NCI-H2029 treated with DMSO at 0.1 percent for 48 hours (cell line): ENCODE measurements at regions not wholly inside any gene's neighbourhood (a gene's known extent, or its start where the extent isn't known, plus 50 kb on each side); places are given as distances from the start of the nearest gene placed in this dataset.

Experiments used
- DNase-seq: peaks from one replicate; lab custom pipeline; 2025; lab: John Stamatoyannopoulos, UW

DNA sequence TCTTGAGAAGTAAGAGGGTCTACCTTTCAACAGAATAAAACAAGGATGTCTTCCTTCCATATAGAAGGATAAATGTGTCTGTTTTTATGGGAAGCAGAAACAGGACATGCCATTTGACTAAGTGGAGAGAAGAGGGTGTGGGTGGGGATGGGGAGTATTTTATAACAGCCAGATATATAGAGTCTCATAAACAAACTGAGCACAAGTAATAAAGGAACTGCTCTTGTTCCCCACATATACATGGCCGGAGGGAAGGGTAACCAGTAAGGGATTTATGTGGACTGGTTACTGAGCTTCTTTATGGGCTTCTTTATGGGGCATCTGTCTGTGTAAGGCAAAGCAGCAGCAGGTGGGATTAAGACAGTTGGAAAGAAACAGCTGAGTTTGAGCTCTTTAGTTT is 558.1 kb downstream of the REEP3 start:
- no peak for DNase-seq

DNA sequence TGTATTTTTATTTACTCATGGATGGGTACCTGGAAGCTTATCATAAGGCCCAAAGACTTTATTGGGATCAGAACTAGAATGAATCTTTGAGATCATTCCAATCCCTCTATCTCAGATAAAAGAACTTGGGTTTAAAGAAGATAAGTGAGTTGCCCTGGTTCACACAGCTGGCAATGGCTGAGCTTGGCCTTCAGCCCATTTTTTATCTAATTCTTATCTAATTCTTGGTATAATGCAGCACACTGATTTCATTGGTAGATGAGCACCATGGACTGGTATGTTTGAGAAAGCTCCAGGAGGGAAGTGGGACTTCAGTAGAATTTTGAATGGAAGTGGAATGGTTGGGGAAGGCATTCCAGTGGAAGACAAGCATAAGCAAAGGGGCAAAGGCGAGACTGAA is 558.9 kb downstream of the REEP3 start:
- no peak for DNase-seq

DNA sequence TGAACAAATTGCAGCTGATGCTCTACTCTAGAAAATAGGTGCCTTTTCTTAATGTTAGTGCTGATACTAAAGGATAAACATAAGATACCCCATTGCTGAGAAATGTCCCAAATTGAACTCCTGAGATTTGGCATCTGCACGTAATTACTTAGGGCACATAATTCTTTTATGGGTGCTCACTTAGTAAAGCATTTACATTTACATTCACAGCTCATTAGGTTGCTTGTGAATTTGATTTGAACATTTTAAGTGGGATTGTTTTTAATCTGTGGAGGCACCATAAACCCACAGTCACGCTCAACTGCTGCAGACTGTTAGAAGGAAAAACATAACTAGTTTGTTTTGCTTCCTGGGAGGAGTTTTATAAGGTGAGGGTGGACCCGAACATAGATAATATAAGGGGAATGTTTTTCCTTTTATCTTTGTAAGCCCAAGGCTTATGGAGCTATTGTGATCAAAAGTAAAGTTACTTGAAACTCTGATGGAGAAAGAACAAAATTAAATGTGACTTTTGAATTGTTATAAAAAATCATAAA is 560.8 kb downstream of the REEP3 start:
- no peak for DNase-seq

DNA sequence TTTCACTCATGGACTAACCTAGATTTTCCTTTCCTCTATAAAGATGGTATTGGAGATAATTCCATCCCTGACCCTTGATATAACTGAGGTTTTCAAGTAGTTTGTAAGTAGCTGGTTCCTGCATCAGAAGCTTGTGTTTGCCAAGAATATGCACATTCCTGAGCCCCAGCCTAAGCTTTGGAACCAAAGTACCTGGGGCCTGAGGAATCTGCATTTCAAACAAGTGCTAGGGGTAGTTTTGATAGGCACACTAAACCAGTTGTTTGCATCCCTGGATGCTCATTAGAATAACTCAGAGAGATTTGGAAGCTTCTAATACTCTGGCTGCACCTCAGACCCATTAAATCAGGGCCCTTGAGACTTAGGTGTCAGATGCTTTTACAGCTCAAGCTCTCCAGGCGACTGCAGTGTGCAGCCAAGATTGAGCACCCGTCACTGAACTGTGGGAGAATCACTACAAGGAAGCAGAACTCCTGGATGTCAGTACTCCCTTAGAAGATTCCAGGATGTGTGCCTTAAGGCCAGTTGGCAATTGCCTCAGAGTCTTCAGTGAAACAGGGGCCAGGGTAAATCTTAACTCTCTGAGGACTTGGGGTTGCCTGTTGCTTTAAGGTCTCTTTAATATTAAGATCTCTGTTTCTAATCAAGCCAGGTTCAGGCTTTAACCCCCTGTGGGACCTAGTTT is 565.0 kb downstream of the REEP3 start:
- DNase-seq: no peak

DNA sequence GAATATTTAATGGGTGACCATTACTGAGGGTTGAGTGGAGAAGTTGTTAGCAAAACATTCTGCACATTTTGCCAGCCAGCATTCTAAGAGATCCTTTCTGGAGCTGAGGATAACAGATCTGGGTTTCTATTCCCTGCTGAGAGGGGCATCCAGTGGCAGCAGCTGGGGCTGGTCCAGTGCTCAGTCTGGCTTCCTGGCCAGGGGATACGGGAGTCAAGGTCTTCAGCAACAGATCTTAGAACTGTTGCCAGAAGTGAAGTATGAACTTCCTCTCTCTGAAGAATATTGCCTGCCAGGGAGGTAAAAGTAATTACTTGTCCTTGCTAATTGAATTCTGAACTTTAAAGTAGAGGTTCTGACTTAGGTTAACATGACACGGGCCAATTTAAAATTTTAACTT is 568.4 kb downstream of the REEP3 start:
- no peak for DNase-seq

DNA sequence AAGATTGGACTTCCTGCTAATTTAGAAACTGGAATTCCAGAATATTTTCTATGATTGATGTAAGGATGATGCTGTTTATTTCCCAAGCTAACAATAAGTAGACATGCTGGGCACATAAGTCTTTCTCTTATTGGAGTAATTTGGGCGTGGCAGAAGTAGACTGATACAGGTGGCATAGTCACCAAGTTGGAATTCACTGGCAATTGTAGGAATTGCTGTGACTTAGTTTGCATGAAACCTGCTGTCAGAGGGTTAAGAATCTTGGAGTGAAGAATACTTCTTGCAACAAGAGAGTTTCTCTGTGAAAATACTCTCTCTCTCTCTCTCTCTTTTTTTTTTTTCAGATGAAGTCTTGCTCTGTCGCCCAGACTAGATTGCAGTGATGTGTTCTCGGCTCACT is 569.7 kb downstream of the REEP3 start:
- DNase-seq: no peak

DNA sequence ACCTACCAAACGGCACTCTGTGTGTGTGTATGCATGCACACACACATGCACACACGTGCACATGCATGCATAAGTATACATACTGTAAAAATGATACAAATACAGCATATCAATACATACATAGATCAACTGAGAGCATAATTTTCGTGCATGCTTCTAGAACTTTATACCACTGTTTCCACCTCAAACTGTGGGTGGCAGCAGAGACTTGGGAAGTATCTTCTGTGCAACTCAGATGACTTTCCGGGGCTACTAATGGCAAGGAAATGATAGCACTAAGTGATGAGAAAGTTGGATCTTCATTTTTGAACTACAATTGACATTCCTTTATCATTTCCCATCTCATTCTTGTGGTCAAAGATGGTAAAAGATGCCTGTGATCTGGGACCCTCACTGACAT is 570.7 kb downstream of the REEP3 start:
- no peak for DNase-seq

DNA sequence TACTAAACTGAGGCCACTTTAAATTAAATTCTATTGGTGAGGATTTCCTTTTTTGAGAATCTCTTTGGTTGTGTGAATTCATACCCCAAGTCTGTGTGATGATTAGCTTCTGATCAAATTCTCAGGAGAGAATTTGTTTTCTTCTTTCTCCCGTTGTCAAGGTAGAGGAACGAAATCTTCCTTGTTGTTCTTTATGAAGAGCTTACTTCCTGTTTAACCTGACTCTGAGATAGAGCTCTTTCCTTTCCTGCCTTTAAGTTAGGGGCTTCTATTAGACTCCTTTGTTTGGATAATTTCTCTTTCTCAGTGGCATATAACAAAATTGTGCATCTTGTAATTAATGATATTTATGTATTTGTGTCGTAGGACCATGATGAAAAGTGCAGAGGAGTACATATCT is 572.1 kb downstream of the REEP3 start:
- no peak for DNase-seq

DNA sequence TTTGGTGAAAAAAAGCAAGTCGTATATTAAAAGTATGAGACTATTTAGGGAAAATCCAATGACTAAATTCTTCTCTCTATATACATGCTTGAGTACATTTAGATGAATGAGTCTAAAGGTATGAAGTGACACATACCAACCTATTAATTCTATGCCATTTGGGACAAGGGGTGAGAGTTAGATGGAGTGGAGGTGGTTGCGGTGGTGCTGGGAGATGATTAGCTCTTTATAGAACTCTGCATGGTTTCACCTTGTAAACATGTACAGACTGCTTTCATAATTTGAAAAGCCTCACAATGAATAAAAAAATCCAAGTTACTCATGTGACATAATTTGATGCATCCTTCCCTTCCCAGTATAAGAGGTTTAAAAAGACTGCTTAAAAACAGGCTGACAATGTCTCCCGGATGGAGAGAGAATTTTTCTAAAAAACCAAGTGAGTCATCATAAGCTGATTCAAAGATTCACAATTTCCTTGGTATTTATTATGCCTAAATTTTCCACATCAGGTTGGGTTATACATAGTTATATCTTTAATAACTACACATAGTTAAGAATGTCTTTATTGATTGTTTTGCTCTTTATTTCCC is 572.8 kb downstream of the REEP3 start:
- no peak for DNase-seq

DNA sequence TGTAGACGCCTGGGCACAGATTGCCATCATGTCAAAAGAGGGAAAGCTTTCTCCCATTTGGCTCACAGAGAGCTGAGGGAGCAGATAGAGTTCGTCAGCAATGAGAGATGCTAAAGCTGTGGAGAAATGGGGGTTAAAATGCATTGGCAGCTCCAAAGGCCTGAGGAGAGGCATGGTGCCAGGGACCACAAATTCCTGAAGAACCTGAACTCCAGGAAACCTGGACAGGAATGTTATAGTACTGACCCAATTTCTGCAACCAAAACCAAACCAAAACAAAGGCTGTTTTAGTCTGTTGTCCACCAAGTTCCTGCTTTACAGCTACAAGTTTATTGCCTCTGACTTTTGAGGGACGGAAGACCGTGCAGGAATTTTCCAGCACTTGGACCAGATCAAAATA is 575.7 kb downstream of the REEP3 start:
- no peak for DNase-seq

DNA sequence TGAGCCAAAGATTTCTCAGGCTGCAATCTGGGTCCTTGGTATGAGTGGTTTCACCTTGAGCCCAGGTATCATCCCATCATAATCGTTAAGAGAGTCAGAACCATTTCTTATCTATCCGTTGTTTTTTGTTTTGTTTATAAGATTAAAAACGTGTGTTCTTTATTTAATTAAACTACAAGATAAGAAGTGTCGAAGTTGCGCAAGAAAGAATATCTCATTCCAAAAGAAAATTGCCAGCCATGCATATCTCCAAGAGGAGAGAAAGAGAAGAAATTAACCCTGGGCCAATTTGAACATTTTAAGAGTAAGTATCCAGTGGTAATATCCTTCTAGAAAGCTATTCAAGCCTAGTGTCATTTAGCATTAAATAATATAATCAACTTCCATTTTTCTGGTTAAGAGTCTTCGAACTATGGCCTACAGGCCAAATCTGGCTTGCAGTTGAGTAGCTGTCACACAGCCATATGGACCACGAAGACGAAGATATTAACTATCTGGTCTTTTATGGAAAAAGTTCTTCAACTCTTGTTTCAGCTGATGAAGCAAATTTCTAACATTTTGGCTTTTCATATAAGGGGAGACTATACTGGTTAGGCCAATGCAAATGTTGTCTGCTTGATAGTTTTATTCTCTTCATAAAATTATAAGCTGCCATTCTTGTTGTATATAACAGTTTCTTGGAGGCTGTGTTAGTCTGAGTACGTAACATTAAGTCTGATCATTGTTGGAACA is 576.4 kb downstream of the REEP3 start:
- no peak for DNase-seq

DNA sequence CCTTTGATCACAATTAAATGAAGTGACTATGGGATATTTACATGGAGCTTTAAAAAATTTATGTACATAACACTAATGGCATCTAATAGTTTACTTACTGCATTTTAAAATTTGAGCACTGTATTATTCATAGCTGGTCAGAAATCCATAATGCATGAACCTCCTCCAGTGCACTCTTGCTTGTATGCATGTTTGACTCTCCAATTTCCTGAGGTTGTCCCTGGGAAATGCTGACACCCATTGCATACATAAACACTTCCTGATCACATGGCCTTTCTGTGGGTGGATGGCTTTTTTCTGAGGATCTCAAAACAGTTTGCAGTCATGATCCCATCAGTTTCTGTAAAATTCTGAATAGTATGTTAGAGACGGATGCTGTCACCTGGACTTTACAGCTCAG is 577.8 kb downstream of the REEP3 start:
- DNase-seq: no peak

DNA sequence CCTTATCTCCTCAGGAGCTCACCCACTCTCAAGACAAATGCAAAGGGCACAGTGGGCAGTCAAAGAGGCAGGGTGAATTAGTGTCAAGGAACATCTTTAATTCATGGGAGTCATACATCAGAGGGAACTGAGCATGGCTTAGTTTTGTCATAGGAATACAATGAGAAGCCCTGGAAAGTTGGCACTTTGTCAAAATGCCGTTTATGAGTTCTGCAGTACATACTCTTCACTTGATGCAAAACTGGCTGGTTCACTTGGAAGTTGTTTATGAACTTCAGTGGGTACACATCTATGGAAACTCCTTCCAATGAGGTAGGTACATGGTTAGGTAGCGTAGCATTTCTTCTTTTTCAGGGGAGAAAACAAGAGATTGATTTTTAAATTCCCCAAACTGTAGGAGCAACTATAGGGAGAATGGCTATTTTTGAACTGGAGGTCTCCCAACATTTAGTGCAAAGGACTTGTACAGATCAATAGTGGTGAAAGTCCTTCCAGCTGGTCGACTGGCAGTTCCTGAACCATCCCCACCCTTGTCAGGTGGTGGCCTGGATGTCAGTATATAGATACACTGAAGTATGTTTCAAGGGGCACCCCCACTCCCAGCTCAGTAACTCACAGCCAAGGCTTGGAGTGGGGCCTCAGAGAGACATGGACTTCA is 580.5 kb downstream of the REEP3 start:
- DNase-seq: no peak

DNA sequence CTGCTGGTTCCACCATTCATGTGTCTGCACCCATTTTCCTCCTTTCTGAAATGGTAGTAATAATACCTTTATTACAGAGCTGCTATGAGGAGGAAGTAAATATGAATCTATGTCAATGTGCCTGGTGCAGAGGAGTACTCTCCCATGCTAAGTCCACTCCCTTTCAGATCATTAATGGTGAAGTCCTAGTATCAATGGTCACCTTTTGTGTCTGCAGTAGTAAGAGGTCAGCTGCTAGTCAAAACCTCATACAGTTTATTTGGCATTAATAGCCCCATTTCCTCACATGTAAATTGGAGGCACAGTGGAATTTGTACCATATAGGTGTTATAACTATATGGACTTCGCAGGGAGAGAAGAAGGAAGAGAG is 581.0 kb downstream of the REEP3 start:
- no peak for DNase-seq

DNA sequence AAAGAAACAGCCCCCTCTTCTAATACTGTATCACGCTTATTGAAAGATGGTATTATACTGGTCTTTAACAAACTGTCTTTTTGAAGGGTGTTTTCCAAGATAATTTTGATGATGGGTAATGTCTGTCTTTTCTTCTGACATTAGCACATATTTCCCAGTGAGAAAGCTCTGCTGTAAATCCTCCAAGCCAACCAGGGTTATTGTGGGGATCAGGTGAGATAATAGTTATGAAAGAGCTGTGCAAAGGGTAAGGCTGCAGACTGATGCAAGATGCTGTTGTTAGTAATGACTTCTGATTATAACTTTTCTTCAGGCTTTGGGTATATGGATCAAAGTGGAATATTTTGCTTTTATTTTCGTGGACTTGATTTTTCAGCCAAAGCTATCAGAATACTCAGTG is 581.7 kb downstream of the REEP3 start:
- no peak for DNase-seq

DNA sequence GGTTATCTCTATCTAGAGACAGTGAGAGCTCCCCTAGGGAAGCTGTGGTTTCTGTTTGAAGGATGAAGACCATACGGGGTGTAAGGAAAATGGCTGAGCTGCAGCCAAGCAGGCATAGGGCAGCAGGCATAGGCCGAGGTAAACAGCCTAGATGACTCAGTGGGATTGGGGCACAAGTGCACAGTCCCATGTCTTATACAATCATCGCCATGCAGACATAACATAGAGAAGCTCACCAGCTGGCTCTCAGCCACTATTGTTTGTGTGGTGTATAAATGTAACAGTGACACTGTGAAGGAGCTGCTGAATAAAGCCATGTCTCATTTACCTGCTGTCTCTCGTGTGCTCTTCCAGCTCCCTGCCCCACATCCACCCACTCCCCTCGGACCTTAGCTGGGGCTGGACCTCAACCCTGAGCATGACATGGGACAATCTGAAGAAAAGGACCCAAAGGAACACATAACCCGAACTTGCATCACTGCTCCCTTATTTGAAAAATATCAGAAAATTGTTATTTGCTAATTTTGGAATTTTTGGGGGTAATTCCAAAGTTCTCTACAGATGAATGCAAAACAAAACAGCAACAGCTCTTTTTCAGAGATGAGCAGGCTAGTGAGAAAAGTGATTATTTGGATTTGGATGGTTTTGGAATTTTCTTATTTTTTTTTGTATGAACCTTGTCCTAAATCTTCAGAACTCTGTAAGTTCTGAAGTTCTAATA is 582.7 kb downstream of the REEP3 start:
- no peak for DNase-seq

DNA sequence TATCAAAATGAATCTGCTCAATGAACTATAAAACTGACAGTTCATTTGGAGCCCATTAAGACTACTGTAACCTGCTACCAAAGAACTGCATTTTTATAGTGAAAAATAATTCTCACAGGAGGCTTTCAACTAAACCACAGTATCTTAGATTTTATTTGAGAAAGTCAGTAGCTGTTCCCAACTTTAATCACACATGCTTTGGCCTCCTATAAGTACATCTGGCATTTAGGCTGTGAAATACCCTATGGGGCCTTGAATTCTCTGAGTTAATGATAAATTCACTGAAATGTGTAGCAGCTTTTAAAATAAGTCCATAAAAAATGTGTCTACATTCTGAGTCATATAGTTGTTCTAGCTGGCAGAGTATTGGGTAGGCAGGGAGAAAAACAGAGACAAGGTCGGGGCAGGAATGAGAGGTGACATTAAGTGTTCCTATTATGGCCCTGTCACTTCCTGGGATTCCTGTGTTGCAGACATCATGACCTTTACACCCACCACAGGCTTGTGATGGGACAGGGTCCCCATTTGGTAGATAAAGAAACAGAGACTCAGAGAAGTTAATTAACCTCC is 588.8 kb downstream of the REEP3 start:
- no peak for DNase-seq

DNA sequence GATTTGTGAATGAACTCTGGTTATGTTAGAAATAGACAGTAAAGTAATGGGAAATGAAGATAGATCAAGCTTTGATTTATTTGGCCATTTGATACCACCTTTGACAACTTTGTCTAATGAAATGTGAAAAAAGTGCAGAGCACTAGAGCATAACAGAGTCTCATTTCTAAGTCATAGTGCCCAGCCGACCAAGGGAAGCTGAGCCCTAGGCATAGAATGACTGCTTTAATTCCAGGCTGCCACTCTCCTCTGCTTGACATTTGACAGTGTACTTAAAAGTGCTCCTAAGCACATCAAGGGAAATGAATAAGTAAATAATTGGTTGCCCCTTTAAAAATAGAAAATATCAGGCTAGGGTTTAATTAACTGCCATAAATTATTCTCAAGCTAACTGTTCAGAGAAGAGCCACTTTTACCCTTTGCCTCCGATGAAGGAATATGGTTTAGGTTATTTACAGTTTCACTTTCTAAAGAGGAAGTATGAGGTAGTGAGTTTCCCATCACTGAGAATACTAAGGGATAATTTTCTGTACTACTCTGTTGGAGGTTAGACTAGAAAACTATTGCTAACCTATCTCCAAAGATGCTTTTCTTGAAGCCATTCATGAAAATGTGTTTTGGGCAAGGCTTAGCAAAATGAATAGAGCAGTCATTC is 591.6 kb downstream of the REEP3 start:
- no peak for DNase-seq

DNA sequence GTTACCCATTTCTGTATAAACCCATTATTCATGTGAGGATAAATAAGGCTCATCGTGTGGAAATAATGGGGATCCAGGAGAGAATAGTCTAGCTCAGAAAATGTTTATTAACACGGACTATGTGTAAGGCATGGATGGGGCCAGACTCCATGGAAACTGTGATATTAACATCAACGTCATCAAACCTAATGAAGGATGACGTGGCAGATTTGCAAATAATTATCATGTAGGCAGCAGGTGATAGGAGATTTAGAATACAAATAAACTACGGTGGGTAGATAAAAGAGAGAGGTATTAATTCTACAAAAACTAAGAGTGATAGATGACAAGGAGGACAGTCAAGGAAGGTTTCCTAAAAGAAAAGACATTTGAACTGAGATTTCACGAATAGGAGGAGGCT is 592.2 kb downstream of the REEP3 start:
- no peak for DNase-seq

DNA sequence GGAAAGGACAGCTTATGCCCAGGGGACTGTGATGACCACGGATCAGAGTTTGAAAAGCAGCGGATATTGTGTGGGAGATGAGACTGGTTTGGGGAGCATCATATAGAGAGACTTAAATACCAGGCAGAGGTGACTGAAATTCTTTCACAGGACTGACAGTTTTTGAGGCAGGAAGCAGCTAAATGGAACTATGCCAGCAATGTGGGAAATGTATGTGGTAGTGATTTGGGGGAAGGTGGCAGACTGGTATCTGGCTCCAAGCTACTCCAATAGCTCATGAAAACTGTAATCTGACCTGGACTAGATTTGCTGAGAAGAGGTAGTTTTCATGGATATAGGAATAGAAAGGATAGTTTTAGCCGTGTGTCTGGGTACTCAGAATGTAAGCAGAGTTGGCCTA is 592.6 kb downstream of the REEP3 start:
- no peak for DNase-seq

DNA sequence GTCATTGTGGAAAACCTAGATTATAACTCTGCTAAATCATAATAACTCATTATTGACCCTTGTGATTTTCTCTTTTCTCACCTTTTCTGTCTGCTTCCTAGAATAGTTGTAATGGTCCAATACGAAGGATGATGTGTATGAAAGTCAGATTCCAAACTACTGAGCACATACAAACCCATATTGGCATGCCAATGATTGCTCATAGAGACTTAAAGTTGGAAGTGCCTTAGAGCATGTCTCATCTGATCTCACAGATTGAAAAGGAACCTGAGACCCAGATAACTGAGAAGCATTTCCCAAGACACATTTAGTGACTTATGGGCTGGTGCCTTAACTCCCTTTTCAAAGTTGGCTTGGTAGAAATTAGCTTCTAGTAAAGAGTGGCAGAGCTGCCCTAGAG is 594.3 kb downstream of the REEP3 start:
- no peak for DNase-seq
